HL-60 (cell line): ENCODE measurements at regions not wholly inside any gene's neighbourhood (a gene's known extent, or its start where the extent isn't known, plus 50 kb on each side); places are given as distances from the start of the nearest gene placed in this dataset.

Experiments
- DNase-seq, 2 experiments: peaks; one replicate each; pipeline ENCODE4 v3.0.0-alpha.2; 2010 to 2020; ENCODE audit warnings: low read depth in 1 of 2, low spot score in 1 of 2
- H3K27ac ChIP-seq: fragments of 250-450 bp; sonication (Bioruptor Pico); replicated peaks from 2 replicates; pipeline ENCODE4 v1.5.1; 2020; ENCODE audit warnings: mild to moderate bottlenecking, moderate library complexity
- H3K27me3 ChIP-seq: fragments of 250-450 bp; sonication (Bioruptor Pico); 2 replicates; pipeline ENCODE4 v1.5.1; 2021; ENCODE audit warnings: mild to moderate bottlenecking, moderate library complexity; ENCODE audit not compliant: insufficient read depth, poor library complexity, severe bottlenecking
- H3K4me3 ChIP-seq: replicated peaks from 2 replicates; pipeline ENCODE4 v1.5.1; 2011; ENCODE audit warnings: mild to moderate bottlenecking, control low read depth, low read length; ENCODE audit not compliant: insufficient read depth
- CTCF ChIP-seq: IDR thresholded peaks from one replicate; pipeline ENCODE4 v1.5.1; 2011; ENCODE audit warnings: low read length, control low read depth, inconsistent platforms; ENCODE audit not compliant: insufficient read depth
- GABPA ChIP-seq: IDR thresholded peaks from 2 replicates; pipeline ENCODE4 v1.6.1; 2012; ENCODE audit warnings: low read depth
- POLR2AphosphoS5 ChIP-seq: IDR thresholded peaks from 2 replicates; pipeline ENCODE4 v1.6.1; 2012; ENCODE audit warnings: low read depth
- REST ChIP-seq: IDR thresholded peaks from 2 replicates; pipeline ENCODE4 v1.6.1; 2012; ENCODE audit warnings: low read depth; ENCODE audit not compliant: insufficient replicate concordance
- SPI1 ChIP-seq: IDR thresholded peaks from 2 replicates; pipeline ENCODE4 v1.6.1; 2012; ENCODE audit warnings: low read depth, mild to moderate bottlenecking, borderline replicate concordance

GRCh38 chr12:94766397-94766796 is 116.0 kb upstream of the TMCC3 start:
- TF ChIP-seq POLR2AphosphoS5 (no peak), GABPA (no peak), CTCF (no peak), REST (no peak), SPI1 (no peak)

GRCh38 chr12:94763462-94763861 is 113.1 kb upstream of the TMCC3 start:
- H3K27ac ChIP-seq, result no peak overlapping the region
- no peak for DNase-seq
- no peak for TF ChIP-seq REST
- no peak for TF ChIP-seq SPI1
- TF ChIP-seq GABPA, result no peak
- no peak for TF ChIP-seq POLR2AphosphoS5
- TF ChIP-seq CTCF, result no peak

More at GRCh38 chr12:94766397-94766796, 116.0 kb upstream of the TMCC3 start:
- no peak overlapping the region for H3K4me3 ChIP-seq
- H3K27me3 ChIP-seq, result no peaks in the 10 kb centered on the region
- DNase-seq, result no peak
- no peak overlapping the region for H3K27ac ChIP-seq

GRCh38 chr12:94762943-94763342 is 112.6 kb upstream of the TMCC3 start:
- Histone ChIP-seq H3K4me3 (no peak overlapping the region), H3K27me3 (no peaks in the 10 kb centered on the region), H3K27ac (no peak overlapping the region)
- no peak for TF ChIP-seq GABPA
- TF ChIP-seq POLR2AphosphoS5, result no peak
- TF ChIP-seq CTCF, result no peak
- no peak for TF ChIP-seq SPI1
- TF ChIP-seq REST, result no peak
- DNase-seq, result no peak

More at GRCh38 chr12:94763462-94763861, 113.1 kb upstream of the TMCC3 start:
- Histone ChIP-seq H3K4me3 (no peak overlapping the region), H3K27me3 (no peaks in the 10 kb centered on the region)
